EL (cell line): ENCODE measurements at regions not wholly inside any gene's neighbourhood (a gene's known extent, or its start where the extent isn't known, plus 50 kb on each side); places are given as distances from the start of the nearest gene placed in this dataset.

Experiments used
- DNase-seq: peaks from one replicate; pipeline ENCODE4 v3.0.0-alpha.2; 2016

DNA sequence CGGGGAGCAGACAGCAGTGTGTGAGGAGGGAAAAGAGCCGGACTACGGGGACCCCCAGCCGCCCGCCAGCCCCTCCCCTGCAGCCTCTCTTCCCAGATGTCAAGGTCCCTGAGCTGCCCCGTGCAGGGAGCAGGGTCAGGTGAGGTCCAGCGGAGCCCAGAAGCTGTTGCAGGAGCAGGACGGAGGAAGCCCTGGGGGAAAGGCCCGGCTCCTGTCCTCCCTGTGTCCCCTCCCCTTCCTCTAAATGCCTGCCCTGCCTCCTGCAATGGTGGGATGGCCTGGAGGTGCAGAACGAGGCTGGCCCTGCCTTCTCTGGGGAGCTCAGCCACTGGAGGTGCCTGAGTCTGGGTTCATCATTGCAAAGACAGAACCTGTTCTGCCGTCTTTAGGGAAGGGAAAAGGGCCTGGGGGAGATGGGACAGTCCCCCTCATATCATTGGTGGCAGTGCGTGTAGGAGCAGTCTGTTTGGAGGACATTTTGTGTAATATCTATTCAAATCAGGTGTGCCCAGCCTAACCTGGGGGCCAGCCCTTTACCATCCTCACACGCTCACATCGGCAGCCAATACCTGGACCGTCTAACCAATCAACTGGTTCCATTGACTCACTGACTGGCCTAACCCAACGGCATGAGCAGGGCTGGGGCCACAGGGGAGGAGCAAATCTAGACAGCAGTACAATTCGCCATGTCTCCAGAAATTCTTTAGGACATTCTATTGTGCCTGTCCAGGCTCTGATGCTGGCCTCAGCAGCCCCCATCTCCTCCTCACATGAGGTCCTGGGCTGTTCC, 364.1 kb upstream of the SFSWAP start:
- no peak for DNase-seq

DNA sequence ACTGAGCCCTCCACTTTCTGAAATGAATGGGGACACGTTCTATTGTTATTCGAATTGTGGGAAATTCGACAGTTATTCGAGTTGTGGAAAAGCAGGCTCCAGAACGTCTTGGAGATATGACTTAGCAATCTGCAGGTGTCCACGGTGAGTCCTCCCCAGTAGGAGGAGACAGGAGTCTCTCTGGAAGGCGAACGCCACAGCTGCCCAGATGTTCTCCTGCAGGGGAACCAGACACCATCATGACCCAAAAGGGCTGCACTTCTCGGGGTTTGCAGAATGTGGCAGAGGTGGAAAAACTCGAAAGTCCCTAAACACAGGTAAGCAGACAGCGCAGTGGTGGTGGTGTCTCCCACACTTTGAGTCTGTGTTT, 363.6 kb upstream of the SFSWAP start:
- no peak for DNase-seq

DNA sequence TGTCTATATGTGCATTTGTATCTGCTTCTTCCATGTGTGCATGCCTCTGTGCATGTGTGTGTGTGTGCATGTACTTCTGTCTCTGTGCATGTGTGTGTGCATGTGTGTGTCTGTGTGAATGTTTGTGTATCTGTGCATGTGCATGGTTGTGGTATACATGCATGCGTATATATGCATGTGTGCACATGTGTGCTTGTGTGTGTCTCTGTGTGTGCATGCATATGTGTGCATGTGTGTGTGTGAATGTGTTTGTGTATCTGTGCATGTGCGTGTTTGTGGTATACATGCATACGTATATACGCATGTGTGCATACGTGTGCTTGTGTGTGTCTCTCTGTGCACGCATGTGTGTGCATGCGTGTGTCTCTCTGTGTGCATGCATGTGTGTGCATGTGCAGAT, 363.2 kb upstream of the SFSWAP start:
- DNase-seq = no peak

DNA sequence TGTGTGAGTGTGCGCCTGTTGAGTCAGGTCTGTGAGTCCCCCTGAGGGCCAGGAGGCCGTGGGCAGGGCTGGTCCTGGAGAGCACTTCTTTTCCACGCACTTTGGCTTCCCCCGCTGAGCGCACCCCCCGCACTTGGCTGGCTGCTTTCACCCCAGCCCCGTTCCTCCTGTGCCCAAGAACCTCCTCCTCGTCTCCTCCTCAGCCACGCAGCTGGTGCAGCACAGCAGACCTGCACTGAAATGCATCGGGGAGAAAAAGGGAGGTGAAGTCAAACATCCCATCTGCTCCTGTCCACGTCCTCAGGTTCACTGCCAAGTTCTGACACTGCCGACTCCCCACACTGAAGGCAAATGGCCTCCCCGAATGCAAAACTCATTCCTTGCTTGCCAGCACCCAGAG, 362.7 kb upstream of the SFSWAP start:
- no peak for DNase-seq

DNA sequence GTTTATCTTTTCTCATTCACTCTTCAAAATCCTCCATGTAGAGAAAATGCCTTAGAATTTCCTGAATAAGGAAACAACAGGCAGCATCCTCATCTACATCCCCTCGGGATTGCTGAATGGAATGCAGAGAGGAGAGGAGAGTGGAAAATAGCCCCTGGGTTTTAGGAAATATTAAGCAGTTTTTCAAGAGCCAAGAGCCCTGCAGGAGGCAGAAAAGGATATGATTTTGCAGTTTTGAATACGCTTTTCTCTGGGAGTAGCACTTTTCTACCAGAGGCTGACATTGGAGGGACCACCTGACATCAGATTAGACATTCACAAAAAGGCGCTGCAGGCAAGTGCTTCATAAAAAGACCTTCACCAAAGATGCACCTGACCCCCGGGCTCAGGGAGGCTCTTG, 362.2 kb upstream of the SFSWAP start:
- DNase-seq = no peak

DNA sequence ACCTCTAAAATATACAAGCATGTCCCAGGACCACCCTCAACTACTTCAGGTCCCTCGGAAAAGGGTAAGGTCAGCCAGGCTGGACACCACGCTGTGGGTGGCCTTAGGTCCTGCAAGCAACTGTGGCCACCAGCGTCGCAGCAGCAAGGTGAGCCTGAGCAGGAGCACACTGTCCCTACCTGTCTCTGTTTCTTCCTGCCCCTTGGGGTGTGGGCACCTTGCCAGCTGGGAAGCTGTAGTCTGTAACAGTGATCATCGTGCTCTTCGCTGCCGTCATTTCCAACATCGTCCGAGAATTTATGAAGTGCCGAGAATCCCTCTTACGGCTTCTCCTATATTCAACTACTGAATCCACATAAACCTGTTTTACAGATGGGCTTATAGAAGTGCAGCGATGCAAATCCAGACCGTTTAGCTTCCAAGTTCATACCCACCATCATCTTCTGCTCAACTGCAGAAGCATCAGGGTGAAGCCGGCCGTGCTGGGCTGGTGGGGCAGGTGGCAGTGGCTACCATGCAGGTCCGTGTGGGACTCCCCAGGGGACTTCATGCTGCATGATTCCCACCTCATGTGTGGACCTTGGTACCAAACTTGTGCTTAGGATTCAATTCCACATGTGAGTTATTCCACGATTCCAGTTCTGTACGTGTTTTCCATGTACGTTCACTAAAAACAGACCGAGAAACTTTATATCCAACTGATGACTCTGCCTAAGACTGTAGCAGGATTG, 361.3 kb upstream of the SFSWAP start:
- no peak for DNase-seq

DNA sequence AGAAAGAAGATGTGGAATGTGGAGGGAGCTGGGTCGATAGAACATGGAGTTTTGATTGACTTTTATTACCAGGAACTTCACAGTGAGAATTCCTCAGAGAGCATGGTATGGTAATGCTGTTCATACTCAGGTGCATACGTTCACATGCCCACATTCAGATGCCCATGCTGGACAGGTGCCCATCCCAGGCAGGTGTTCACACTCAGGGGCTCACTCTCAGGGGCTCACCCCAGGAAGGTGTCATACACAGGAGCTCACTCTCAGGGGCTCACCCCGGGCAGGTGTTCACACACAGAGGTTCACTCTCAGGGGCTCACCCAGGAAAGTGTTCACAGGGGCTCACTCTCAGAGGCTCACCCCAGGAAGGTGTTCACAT, 360.0 kb upstream of the SFSWAP start:
- no peak for DNase-seq

DNA sequence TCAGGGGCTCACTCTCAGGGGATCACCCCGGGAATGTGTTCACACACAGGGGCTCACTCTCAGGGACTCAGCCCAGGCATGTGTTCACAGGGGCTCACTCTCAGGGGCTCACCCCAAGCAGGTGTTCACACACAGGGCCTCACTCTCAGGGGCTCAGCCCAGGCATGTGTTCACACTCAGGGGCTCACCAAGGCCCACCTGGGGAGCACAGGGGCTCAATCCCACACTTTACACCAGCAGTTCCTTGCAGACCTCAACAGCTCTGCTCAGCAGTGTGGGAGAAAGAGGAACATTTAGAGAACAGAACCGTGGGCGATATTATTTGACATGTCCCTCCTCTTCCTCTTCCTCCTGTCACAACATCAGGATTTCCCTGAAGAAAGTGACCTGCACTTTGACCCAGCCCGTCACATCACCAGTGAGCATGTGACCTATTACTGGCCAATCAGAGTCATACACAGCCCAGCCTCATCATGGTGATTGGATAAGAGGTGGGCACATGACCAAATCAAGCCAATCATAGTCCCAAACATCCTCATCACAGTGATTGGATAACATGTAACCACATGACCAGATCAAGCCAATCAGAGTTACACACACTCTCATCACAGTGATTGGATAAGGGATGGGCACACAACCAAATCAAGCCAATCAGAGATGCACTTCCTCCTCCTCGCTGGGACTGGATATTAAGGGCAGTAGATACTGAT, 359.4 kb upstream of the SFSWAP start:
- DNase-seq = no peak

DNA sequence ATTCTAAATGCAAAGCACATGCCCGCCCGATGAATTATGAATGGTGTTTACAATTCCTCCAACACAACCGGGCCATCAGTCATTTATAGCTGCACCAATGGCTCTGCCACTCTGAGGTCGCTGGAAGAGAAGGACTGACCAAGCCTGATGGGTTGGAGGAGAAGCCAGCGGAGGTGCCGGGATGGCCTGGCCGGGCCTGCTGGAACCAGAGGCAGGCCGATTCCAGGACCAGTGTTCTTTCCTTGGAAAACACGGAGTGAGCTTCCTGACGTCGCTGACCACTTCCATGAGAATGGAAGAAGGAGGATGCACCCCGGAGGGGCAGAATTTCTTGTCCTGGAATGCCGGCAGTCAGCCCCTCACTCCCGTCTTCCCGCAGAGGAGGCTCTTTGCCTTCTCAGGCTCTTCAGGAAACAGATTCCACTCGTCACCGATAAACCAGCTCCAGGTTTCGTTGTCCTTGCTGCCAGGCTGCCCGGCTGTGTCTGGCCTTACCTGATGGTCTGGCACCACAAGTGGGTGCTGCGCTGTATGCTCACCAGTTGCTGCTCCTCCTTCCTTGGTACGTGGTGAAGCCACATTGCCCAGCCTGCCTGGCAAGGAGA, 358.5 kb upstream of the SFSWAP start:
- no peak for DNase-seq

DNA sequence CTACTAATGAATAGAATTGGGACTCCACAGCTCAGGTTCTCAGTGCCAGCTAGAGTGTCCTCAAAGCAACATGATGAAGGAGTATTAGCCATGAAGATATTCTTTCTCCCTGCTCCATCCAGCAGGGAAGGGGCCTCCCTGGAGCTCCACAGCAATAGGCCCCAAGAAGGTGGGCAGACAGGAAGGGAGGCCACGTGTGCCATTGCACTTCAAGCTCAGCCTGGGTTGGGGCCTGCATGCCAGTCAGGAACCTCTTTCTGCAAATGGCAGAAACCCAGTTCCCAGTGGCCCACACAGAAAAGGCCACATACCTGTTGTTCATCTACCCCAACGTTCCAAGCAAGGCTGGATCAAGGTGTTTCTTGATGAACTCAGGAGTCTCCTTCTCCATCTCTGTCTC, 357.5 kb upstream of the SFSWAP start:
- DNase-seq = no peak

DNA sequence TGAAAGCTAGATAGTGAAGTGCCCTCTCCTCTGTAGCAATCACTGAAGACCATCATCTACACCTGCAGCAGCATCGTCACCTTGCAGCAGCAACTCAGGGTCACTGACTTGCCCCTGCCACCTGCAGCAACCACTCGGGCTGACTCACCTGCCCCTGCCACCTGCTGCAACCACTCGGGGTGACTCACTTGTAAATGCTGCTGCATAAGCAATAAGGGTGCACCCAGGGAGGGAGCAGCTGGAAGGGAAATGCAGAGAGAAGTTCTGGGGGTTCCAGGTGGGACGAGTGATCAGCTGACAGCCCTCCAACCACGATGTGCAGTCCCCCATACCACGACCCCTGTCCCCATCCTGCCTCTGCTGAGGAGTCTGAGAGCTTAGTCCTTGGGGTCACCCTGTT, 357.1 kb upstream of the SFSWAP start:
- no peak for DNase-seq

DNA sequence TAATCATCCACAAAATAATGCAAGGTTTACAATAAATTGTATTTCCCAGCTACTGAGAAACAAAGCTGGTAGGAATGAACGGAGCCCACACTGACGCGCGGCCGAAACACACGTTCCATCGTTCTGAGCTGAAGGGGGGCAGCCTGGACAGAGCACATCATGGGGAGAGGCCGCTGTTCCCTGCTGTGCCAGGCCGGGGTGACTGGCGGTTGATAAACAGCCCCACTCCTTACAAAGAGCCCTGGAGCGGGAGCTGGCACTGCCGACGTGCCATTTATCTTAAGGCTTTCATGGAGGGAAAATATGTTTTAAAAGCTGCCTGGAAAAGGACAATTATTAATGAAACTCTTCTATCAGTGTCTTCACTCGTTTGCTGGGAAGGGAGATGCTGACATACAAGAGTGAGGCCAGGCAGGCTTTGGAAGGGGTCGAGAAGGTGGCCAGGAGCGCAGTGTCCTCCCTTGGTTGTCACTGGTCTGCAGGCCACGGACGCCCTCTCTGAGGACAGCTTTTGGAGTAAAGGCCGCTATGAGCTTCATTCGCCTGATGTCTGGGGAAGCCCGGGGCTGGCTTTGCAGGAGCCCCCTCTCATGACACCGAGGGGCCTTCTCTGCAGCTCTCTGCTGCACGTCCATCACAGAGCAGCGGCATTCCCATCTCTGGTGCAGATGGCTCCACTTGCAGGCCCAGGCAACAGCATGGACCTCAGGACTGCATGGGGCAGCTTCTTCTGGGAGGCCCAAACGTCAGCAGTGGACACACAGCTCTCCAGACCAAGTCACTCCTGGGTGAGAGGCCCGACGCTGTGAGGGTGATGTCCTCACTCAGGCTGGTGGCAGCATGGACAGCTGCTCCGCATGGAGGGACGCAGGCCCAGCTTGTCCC, 355.3 kb upstream of the SFSWAP start:
- DNase-seq = no peak

DNA sequence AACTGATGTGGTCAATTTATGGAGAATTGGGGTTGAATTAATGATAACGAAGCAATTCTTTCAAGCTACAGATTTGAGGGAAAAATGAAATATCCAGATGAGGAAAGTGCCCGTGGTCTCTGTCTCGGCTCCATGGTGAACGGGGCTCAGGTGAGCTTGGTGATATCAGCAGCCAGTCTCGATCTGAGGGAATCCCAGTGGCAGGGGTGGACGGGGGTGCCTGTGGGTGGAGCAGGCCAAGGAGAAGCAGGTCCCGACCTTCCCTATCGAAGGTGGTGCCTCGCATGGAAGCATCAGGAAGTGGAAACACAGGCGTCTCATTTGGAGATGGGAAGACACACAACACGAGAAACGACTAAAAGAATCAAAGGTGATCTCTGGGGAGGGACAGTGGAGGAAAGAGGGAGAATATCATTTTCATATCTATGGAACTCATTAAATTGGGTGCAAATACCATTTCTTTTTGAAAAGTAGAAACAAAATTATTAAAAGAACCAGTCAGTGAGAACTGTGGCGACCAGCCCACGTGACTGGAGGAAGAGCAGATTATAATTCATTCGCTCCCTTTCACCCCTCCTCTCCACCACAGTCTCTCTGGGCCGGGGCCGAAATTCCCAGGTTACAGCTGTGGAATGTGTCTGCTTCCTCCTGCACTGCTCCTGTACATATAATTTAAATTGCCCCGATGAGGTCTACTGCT, 354.3 kb upstream of the SFSWAP start:
- no peak for DNase-seq

DNA sequence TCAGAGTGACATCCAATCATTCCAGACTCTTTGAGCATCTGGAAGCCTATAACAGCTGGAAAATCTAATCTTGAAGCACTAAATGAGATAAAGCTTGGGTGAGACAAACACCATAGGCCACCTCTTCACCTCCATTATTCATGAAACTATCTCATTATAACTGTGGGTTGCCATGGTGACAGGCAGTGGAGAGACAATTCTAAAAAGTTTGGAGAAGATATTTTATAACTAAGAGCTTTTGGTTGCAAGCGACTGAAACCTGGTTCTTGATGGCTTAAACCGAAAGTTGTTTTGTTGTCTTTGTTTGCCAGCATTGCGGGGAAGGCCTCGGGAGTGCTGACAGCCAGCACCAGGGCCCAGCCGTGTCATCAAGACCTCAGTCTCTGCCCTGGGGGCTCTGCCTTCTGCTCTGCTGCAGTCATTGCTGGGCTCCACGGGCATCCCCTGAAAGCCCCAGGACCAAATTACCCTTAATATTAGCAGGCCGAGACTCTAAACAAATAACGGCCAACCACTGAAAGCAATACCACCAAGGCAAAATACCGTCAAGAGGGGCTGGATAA, 353.6 kb upstream of the SFSWAP start:
- DNase-seq = no peak

DNA sequence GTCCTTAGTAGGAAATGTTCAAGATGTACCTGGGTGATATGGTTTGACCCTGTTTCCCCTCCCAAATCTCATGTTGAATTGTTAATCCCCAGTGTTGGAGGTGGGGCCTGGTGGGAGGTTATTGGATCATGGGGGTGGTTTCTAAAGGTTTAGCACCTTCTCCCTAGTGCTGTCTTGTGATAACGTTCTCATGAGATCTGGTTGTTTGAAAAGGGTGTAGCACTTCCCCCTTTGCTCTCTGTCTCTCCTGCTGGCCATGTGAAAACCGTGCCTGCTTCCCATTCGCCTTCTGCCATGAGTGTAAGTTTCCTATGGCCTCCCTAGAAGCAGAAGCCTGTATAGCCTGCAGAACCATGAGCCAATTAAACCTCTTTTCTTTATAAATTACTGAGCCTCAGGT, 353.0 kb upstream of the SFSWAP start:
- no peak for DNase-seq

DNA sequence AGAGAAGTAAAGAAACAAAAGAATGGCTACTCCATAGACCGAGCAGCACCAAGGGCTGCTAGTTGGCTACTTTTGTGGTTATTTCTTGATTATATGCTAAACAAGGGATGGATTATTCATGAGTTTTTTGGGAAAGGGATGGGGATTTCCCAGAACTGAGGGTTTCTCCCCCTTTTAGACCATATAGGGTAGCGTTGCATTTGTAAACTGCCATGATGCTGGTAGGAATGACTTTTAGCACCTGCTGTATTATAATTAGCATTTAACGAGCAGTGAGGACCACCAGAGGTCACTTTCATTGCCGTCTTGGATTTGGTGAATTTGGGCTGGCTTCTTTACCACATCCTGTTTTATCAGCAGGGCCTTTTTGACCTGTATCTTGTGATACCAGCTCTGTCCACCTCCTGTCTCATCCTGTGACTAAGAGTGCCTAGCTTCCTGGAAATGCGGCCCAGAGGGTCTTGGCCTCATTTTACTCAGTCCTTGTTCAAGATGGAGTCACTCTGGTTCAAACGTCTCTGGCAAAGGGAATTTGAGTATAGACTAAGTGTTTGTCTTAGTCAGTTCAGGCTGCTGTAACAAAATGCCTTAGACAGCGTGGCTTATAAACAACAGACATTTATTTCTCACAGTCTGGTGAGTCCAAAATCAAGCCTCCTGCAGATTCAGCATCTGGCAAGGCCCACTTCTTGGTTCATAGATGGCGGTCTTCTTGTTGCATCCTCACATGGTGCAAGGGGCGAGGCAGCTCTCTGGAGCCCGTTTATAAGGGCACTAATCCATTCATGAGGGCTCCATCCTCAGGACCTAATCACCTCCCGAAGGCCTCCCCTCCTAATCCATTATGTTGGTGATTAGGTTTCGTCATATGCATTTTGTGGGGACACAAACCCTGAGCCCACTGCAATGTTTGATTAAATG, 348.3 kb upstream of the SFSWAP start:
- no peak for DNase-seq

DNA sequence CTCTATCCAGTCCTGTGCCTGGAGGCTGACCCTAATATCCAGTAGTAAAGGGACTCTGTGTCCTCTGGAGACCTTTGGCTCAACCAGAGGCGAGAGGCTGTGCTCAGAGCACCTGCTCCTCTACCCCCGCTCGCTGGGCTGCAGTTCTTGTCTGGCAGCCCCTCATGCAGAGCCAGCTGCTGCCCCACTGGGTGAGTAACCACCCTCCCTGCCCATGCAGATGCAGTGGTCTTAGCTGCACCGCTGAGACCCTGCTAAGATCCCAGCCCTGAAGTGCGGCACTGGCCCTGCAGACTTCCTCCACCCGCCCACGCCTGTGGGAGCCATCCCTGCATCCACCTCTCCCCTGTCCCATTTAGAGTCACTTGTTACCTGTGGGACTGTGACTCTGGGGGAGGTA, 347.5 kb upstream of the SFSWAP start:
- DNase-seq = no peak

DNA sequence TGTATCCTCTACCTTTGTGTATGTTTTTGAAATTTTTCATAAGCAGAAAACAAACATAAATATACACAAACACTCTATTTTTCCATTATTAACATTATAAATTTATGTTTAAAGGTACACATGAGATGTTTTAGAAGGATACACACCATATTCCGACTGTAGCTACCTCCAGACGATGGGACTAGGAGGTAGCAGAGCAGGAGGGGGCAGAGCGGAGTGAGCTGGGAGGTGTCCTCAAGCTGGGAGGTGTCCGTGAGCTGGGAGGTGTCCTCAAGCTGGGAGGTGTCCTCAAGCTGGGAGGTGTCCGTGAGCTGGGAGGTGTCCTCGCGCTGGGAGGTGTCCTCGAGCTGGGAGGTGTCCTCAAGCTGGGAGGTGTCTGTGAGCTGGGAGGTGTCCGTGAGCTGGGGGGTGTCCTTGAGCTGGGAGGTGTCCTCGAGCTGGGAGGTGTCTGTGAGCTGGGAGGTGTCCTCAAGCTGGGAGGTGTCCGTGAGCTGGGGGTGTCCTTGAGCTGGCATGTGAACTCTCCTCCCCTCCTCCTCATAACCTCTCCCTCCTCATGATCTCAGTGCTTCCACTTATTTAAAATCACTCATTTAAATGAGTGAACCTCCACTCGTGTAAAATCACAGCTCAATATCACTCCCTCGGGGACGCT, 346.9 kb upstream of the SFSWAP start:
- DNase-seq = no peak

DNA sequence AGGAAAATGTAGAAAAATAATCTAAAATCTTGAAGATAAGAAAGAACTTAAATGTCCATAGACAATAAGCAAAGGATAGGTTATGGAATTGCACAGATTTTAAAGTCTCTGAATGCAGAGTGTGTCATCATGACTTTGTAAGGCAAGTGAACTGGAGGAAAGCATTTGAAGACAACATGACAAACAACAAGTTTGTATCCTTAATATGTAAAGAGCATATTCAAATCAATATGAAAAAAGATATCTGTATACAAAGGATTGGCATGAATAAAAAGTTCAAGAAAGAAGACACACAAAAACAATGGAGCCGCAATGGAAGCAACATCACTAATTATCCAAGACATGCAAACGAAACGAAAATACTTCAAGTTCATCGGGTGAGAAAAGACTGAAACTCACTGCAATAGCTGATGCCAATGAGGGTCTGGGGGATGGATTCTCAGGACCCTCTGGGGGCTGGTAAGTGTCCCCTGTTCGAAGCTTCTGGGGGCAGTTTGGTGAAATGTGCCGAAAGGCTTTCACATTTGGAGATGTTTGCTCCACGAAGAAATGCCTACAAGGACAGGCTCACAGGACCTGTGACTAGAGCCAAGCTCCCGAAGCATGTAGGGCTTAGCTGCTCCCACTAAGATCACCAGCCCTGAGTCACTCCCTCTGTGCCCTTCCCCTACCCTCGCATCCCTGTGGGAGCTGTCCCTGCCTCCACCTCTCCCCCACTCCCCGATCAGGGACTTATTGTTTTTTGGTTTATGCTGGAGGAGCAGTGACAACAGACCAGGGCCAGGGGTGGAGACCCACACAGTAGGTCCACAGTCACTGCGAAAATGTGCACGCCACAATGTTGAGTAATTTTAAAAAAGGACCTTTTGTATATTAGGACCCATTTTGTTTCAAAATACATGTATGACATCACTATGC, 345.7 kb upstream of the SFSWAP start:
- no peak for DNase-seq
